Calu3 (cell line): ENCODE measurements at regions not wholly inside any gene's neighbourhood (a gene's known extent, or its start where the extent isn't known, plus 50 kb on each side); places are given as distances from the start of the nearest gene placed in this dataset.

Experiments used
- BruUV-seq: library from RNA; stranded (reverse); fragments of 400-500 nt; replicated peaks from 2 replicates; lab custom pipeline; 2021; lab: Mats Ljungman, UMichigan
- CTCF ChIA-PET: fragments of 300-600 bp; sonication (Branson Sonifier 250); formaldehyde crosslinking; loops from one replicate; lab custom pipeline; 2022; ENCODE audit warnings: antibody characterized with exemption; lab: Charles Lee
- DNase-seq: peaks from one replicate; pipeline ENCODE4 v3.0.0; 2022
- H3K27ac Mint-ChIP-seq: one replicate; pipeline ENCODE4 v1.8.0; 2022; ENCODE audit warnings: mixed read lengths; ENCODE audit not compliant: unreplicated experiment
- H3K27me3 Mint-ChIP-seq: one replicate; pipeline ENCODE4 v1.8.0; 2022; ENCODE audit warnings: mixed read lengths; ENCODE audit not compliant: unreplicated experiment
- H3K36me3 Mint-ChIP-seq: one replicate; pipeline ENCODE4 v1.8.0; 2022; ENCODE audit warnings: mild to moderate bottlenecking, moderate library complexity, mixed read lengths; ENCODE audit not compliant: insufficient read depth, unreplicated experiment
- H3K4me1 Mint-ChIP-seq: one replicate; pipeline ENCODE4 v1.8.0; 2022; ENCODE audit warnings: mild to moderate bottlenecking, low read depth, mixed read lengths; ENCODE audit not compliant: unreplicated experiment
- H3K4me3 Mint-ChIP-seq: one replicate; pipeline ENCODE4 v1.8.0; 2022; ENCODE audit warnings: mild to moderate bottlenecking, low read depth, moderate library complexity, mixed read lengths; ENCODE audit not compliant: unreplicated experiment
- H3K9me3 Mint-ChIP-seq: one replicate; pipeline ENCODE4 v1.8.0; 2022; ENCODE audit warnings: low read depth, mixed read lengths; ENCODE audit not compliant: unreplicated experiment
- intact Hi-C: fragments of 100-400 bp; cut with micrococcal nuclease; formaldehyde crosslinking; loops from one replicate; pipeline ENCODE4 v1.10.0; 2022; ENCODE audit not compliant: unreplicated experiment
- TF ChIP-seq, protein P1 (sequence below): fragments of 200-600 bp; IDR thresholded peaks from one replicate; pipeline ENCODE4 v1.8.0; 2022; ENCODE audit warnings: antibody characterized with exemption; ENCODE audit not compliant: unreplicated experiment

DNA sequence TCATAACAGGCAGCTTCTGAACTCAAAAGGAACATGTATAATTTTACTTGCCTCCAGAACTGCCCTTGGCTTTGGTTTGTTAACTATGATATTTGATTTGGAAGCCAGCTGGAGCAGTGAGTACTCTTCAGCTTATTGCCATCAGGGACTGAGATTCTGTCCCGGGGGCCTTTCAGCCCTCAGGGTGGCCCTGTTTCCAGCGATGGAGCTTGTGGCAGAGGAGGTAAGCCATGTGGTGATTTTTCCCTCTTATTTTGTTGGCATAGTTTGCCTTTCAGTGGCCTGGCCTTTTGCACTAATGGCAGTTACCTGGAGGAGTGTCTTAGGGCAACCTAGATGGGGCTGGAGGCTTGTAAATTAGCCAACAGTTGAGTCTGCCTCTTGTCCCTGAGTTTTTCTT is 1955.0 kb upstream of the LRRTM1 start:
- intact Hi-C loops: no loop called here
- Mint-ChIP-seq H3K27me3 (no peaks in the 10 kb centered on the region), H3K4me1 (no peaks in the 10 kb centered on the region), H3K27ac (no peak overlapping the region), H3K36me3 (no peaks in the 10 kb centered on the region), H3K9me3 (peaks cover 10% of the 10 kb centered on the region), H3K4me3 (no peak overlapping the region)
- TF ChIP-seq, protein P1, sequence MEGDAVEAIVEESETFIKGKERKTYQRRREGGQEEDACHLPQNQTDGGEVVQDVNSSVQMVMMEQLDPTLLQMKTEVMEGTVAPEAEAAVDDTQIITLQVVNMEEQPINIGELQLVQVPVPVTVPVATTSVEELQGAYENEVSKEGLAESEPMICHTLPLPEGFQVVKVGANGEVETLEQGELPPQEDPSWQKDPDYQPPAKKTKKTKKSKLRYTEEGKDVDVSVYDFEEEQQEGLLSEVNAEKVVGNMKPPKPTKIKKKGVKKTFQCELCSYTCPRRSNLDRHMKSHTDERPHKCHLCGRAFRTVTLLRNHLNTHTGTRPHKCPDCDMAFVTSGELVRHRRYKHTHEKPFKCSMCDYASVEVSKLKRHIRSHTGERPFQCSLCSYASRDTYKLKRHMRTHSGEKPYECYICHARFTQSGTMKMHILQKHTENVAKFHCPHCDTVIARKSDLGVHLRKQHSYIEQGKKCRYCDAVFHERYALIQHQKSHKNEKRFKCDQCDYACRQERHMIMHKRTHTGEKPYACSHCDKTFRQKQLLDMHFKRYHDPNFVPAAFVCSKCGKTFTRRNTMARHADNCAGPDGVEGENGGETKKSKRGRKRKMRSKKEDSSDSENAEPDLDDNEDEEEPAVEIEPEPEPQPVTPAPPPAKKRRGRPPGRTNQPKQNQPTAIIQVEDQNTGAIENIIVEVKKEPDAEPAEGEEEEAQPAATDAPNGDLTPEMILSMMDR: no peak
- CTCF ChIA-PET: no interaction called here
- no peak for DNase-seq
- no TSS peak for BruUV-seq

DNA sequence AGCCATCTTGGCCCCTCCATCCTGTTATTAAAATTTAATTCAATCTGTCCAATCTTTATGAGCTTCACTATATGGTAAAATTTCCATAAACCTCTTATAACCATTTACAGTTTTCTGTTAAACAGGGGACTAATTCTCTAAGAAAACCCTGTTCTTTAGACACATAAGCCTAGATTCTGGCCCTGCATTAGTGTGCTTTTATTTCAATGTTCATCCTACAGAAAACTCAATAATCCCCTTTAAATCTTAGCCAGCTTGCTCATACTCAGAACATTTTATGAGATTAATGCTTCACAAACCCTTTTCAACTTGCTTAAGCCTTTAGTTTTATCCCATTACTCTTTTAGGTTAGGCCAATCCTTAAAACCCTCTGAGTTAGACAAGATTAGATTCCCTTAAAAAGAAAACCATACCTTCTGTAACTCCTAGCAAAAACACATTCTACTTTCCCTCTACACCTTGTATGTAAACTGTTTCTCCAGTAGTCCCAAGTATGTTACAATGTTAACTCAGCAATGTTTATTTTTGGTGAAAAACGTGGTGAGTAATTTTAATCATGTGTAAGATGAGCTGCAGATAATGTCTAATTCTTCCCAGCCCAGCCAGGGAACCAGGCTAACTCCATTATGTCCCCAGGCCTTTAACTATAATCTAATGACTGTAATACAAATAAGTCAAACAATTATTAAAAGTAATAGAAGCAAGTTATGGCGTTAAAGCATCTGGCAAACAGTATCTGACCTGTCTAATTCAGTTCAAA is 1953.4 kb upstream of the LRRTM1 start:
- no peak overlapping the region for H3K27ac Mint-ChIP-seq

DNA sequence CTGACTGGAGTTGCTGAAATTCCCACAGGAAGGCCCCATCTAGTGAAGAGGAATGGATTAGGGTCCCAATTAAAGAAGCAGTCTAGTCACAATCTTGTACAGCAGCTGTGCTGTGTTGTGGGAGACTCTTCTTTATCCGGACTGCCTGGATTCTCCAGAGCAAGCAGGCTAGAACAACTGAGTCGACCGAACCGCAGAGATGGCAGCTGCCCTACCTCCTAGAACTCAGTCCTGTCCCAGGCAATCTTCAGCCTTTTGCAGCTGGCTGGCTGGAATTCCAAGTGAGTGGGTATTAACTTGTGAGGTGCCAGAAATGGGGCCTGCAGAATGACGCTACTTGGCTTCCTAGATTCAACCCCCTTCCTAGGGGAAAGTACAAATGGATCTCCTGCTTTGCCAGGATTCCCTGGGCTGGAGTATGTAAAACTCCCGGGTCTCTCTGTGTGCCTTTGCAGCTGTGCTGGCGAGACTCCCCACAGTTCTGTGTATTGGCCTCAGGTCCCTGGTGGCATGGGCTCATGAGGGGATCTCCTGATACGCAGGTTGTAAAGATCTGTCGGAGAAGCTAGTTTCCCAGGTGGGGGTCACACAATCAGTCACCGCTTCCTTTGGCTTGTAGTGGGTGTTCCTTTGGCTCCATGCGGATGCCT is 1952.6 kb upstream of the LRRTM1 start:
- no peak overlapping the region for H3K4me3 Mint-ChIP-seq
- H3K36me3 Mint-ChIP-seq: no peaks in the 10 kb centered on the region
- TF ChIP-seq, protein P1: no peak
- H3K27me3 Mint-ChIP-seq: no peaks in the 10 kb centered on the region
- no peaks in the 10 kb centered on the region for H3K4me1 Mint-ChIP-seq
- peaks cover 14% of the 10 kb centered on the region for H3K9me3 Mint-ChIP-seq
- no TSS peak for BruUV-seq
- intact Hi-C loops: no loop called here
- no peak for DNase-seq
- H3K27ac Mint-ChIP-seq: no peak overlapping the region
- CTCF ChIA-PET: no interaction called here

More for the DNA sequence above, 1953.4 kb upstream of the LRRTM1 start:
- no peaks in the 10 kb centered on the region for H3K4me1 Mint-ChIP-seq
- BruUV-seq: no TSS peak
- H3K36me3 Mint-ChIP-seq: no peaks in the 10 kb centered on the region
- CTCF ChIA-PET: no interaction called here
- DNase-seq: no peak
- H3K4me3 Mint-ChIP-seq: no peak overlapping the region
- intact Hi-C loops: no loop called here
- H3K9me3 Mint-ChIP-seq: peaks cover 14% of the 10 kb centered on the region
- H3K27me3 Mint-ChIP-seq: no peaks in the 10 kb centered on the region
- TF ChIP-seq, protein P1: no peak

DNA sequence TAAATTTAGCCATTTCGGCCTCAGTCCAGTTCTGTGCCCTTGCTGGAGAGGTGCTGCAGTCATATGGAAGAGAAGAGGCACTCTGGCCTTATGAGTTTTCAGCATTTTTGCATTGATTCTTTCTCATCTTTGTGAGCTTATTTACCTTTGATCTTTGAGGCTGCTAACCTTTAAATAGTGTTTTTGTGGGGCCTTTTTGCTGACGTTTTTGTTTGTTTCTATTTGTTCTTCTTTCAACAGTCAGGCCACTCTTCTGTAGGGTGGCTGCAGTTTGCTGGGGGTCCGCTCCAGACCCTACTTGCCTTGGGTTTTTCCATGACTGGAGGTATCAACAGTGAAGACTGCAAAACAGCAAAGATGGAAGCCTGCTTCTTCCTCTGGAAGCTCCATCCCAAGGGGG is 1951.7 kb upstream of the LRRTM1 start:
- CTCF ChIA-PET: no interaction called here
- Mint-ChIP-seq H3K9me3 (peaks cover 18% of the 10 kb centered on the region), H3K36me3 (no peaks in the 10 kb centered on the region), H3K27me3 (no peaks in the 10 kb centered on the region), H3K4me3 (no peak overlapping the region), H3K4me1 (no peaks in the 10 kb centered on the region), H3K27ac (no peak overlapping the region)
- intact Hi-C loops: no loop called here
- TF ChIP-seq, protein P1: no peak
- BruUV-seq: no TSS peak
- no peak for DNase-seq
